ENCODE measurements at regions not wholly inside any gene's neighbourhood (a gene's known extent, or its start where the extent isn't known, plus 50 kb on each side); places are given as distances from the start of the nearest gene placed in this dataset.
"Not testable (repeated sequence)": the region's sequence is repeated elsewhere in the genome, so short reads cannot be mapped to it uniquely, and the experiment has no call there.

DNA sequence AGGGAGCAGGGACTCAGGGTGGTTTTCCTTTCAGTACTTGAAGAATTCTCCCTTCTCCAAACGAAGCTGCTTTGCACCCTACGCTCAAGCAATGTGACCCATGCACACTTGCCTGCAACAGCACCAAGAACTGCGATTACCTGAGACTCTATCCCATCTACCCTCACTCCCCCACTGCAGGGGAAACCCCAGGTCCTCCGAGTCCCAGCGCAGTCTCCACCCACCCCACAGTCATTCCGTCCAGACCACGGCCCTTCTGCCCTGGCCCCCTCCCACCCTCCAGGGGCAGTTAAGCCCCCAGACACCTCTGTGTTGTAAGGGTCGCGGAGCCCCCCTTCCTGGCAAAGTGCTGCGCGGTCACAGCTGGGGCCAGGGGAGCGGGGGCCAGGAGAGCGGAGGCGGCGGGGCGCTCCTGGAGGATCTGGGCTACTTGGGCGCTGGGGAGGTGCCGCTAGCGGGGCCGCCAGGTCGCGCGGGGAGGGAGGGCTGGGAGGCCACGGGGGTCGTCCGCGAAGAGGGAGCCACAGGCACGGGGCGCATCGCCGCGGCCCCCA, 59.9 kb upstream of the MSMB start:
- TF ChIP-seq, protein P1, sequence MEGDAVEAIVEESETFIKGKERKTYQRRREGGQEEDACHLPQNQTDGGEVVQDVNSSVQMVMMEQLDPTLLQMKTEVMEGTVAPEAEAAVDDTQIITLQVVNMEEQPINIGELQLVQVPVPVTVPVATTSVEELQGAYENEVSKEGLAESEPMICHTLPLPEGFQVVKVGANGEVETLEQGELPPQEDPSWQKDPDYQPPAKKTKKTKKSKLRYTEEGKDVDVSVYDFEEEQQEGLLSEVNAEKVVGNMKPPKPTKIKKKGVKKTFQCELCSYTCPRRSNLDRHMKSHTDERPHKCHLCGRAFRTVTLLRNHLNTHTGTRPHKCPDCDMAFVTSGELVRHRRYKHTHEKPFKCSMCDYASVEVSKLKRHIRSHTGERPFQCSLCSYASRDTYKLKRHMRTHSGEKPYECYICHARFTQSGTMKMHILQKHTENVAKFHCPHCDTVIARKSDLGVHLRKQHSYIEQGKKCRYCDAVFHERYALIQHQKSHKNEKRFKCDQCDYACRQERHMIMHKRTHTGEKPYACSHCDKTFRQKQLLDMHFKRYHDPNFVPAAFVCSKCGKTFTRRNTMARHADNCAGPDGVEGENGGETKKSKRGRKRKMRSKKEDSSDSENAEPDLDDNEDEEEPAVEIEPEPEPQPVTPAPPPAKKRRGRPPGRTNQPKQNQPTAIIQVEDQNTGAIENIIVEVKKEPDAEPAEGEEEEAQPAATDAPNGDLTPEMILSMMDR (tag by site-specific recombination; IDR thresholded peaks at IDR 0.05), result not testable (repeated sequence)
- not testable (repeated sequence) for TF ChIP-seq MZF1 (tag by site-specific recombination; IDR thresholded peaks at IDR 0.05; ENCODE audit: borderline replicate concordance); ZNF621 (tag by site-specific recombination; IDR thresholded peaks at IDR 0.05); SETDB1 (IDR thresholded peaks at IDR 0.05; ENCODE audit: insufficient read length, low read length); SP3 (tag by site-specific recombination; IDR thresholded peaks at IDR 0.05); ZNF707 (tag by site-specific recombination; IDR thresholded peaks at IDR 0.05)
- TF ChIP-seq, protein P2, sequence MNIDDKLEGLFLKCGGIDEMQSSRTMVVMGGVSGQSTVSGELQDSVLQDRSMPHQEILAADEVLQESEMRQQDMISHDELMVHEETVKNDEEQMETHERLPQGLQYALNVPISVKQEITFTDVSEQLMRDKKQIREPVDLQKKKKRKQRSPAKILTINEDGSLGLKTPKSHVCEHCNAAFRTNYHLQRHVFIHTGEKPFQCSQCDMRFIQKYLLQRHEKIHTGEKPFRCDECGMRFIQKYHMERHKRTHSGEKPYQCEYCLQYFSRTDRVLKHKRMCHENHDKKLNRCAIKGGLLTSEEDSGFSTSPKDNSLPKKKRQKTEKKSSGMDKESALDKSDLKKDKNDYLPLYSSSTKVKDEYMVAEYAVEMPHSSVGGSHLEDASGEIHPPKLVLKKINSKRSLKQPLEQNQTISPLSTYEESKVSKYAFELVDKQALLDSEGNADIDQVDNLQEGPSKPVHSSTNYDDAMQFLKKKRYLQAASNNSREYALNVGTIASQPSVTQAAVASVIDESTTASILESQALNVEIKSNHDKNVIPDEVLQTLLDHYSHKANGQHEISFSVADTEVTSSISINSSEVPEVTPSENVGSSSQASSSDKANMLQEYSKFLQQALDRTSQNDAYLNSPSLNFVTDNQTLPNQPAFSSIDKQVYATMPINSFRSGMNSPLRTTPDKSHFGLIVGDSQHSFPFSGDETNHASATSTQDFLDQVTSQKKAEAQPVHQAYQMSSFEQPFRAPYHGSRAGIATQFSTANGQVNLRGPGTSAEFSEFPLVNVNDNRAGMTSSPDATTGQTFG (tag by site-specific recombination; IDR thresholded peaks at IDR 0.05; ENCODE audit: borderline replicate concordance), result not testable (repeated sequence)
- TF ChIP-seq, protein P3, sequence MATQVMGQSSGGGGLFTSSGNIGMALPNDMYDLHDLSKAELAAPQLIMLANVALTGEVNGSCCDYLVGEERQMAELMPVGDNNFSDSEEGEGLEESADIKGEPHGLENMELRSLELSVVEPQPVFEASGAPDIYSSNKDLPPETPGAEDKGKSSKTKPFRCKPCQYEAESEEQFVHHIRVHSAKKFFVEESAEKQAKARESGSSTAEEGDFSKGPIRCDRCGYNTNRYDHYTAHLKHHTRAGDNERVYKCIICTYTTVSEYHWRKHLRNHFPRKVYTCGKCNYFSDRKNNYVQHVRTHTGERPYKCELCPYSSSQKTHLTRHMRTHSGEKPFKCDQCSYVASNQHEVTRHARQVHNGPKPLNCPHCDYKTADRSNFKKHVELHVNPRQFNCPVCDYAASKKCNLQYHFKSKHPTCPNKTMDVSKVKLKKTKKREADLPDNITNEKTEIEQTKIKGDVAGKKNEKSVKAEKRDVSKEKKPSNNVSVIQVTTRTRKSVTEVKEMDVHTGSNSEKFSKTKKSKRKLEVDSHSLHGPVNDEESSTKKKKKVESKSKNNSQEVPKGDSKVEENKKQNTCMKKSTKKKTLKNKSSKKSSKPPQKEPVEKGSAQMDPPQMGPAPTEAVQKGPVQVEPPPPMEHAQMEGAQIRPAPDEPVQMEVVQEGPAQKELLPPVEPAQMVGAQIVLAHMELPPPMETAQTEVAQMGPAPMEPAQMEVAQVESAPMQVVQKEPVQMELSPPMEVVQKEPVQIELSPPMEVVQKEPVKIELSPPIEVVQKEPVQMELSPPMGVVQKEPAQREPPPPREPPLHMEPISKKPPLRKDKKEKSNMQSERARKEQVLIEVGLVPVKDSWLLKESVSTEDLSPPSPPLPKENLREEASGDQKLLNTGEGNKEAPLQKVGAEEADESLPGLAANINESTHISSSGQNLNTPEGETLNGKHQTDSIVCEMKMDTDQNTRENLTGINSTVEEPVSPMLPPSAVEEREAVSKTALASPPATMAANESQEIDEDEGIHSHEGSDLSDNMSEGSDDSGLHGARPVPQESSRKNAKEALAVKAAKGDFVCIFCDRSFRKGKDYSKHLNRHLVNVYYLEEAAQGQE (tag by site-specific recombination; IDR thresholded peaks at IDR 0.05), result not testable (repeated sequence)

All from HEK293 (cell line).